GM23338 (cell line): ENCODE measurements at regions not wholly inside any gene's neighbourhood (a gene's known extent, or its start where the extent isn't known, plus 50 kb on each side); places are given as distances from the start of the nearest gene placed in this dataset.

Source experiments
- ATAC-seq: fragments of 200-7000 bp; cut with Tn5 transposase; 3 replicates; pipeline ENCODE4 v1.9.1; 2020
- DNase-seq: peaks from one replicate; pipeline ENCODE4 v3.0.0-alpha.2; 2015; ENCODE audit warnings: low spot score
- H2AFZ ChIP-seq: fragments of 200-600 bp; sonication (generic); 2 replicates; pipeline ENCODE4 v1.8.0; 2016; ENCODE audit warnings: antibody characterized with exemption, mild to moderate bottlenecking, moderate library complexity
- H3F3A ChIP-seq: fragments of 200-600 bp; sonication (generic); replicated peaks from 2 replicates; pipeline ENCODE4 v1.8.0; 2017; ENCODE audit warnings: antibody characterized with exemption, mixed run types, low read depth
- H3K27ac ChIP-seq: fragments of 200-600 bp; sonication (generic); 2 replicates; pipeline ENCODE4 v1.6.1; 2016; ENCODE audit warnings: low read depth
- H3K27me3 ChIP-seq: fragments of 200-600 bp; sonication (generic); 2 replicates; pipeline ENCODE4 v1.8.0; 2016; ENCODE audit warnings: mild to moderate bottlenecking, mixed run types, moderate library complexity; ENCODE audit not compliant: insufficient read depth
- H3K36me3 ChIP-seq: fragments of 200-600 bp; sonication (generic); 2 replicates; pipeline ENCODE4 v1.8.0; 2016; ENCODE audit warnings: mild to moderate bottlenecking; ENCODE audit not compliant: insufficient read depth
- H3K4me1 ChIP-seq: fragments of 200-600 bp; sonication (generic); 2 replicates; pipeline ENCODE4 v1.8.0; 2016; ENCODE audit warnings: mild to moderate bottlenecking, moderate library complexity; ENCODE audit not compliant: insufficient read depth
- H3K4me2 ChIP-seq: fragments of 200-600 bp; sonication (generic); 2 replicates; pipeline ENCODE4 v1.7.1; 2017; ENCODE audit warnings: mixed run types
- H3K4me3 ChIP-seq: fragments of 200-600 bp; sonication (generic); 2 replicates; pipeline ENCODE4 v1.6.1; 2016; ENCODE audit warnings: mixed run types
- H3K79me2 ChIP-seq: fragments of 200-600 bp; sonication (generic); replicated peaks from 2 replicates; pipeline ENCODE4 v1.8.0; 2017; ENCODE audit warnings: mild to moderate bottlenecking; ENCODE audit not compliant: insufficient read depth
- H3K9me2 ChIP-seq: fragments of 200-600 bp; sonication (generic); 2 replicates; pipeline ENCODE4 v1.8.0; 2017; ENCODE audit not compliant: insufficient read depth
- H4K20me1 ChIP-seq: fragments of 200-600 bp; sonication (generic); replicated peaks from 2 replicates; pipeline ENCODE4 v1.8.0; 2017; ENCODE audit warnings: mild to moderate bottlenecking; ENCODE audit not compliant: insufficient read depth
- H3K27ac Mint-ChIP-seq: 2 replicates; pipeline ENCODE4 v1.8.0; 2020; ENCODE audit warnings: inconsistent platforms, mild to moderate bottlenecking, moderate library complexity, mixed read lengths
- H3K27me3 Mint-ChIP-seq: 3 replicates; pipeline ENCODE4 v1.8.0; 2022; ENCODE audit warnings: low read depth, mild to moderate bottlenecking, moderate library complexity, mixed read lengths, inconsistent platforms; ENCODE audit not compliant: insufficient read depth, poor library complexity
- H3K36me3 Mint-ChIP-seq: 3 replicates; pipeline ENCODE4 v1.8.0; 2021; ENCODE audit warnings: low read depth, mild to moderate bottlenecking, inconsistent platforms, moderate library complexity, mixed read lengths
- H3K4me1 Mint-ChIP-seq: 3 replicates; pipeline ENCODE4 v1.8.0; 2020; ENCODE audit warnings: mild to moderate bottlenecking, inconsistent platforms, mixed read lengths
- H3K4me3 Mint-ChIP-seq: 3 replicates; pipeline ENCODE4 v1.8.0; 2021; ENCODE audit warnings: moderate library complexity, mild to moderate bottlenecking, inconsistent platforms, mixed read lengths
- H3K9me3 Mint-ChIP-seq: 3 replicates; pipeline ENCODE4 v1.8.0; 2020; ENCODE audit warnings: moderate library complexity, mild to moderate bottlenecking, inconsistent platforms, mixed read lengths
- CREB1 ChIP-seq: fragments of 250-450 bp; sonication (Bioruptor Pico); IDR thresholded peaks from 2 replicates; pipeline ENCODE4 v1.5.0; 2020; ENCODE audit warnings: low read depth, mild to moderate bottlenecking, moderate library complexity
- ETS1 ChIP-seq: IDR thresholded peaks from 2 replicates; pipeline ENCODE4 v1.6.1; 2016; ENCODE audit warnings: antibody characterized with exemption
- EZH2 ChIP-seq: fragments of 200-600 bp; sonication (generic); IDR thresholded peaks from one replicate; pipeline ENCODE4 v1.8.0; 2017; ENCODE audit warnings: antibody characterized with exemption, mild to moderate bottlenecking, low read depth; ENCODE audit not compliant: unreplicated experiment
- EZH2phosphoT487 ChIP-seq: fragments of 200-600 bp; sonication (generic); IDR thresholded peaks from one replicate; pipeline ENCODE4 v1.8.1; 2018; ENCODE audit warnings: antibody characterized with exemption; ENCODE audit not compliant: unreplicated experiment
- JUNB ChIP-seq: IDR thresholded peaks from one replicate; pipeline ENCODE4 v1.6.1; 2016; ENCODE audit warnings: antibody characterized with exemption; ENCODE audit not compliant: unreplicated experiment
- NANOG ChIP-seq: IDR thresholded peaks from 2 replicates; pipeline ENCODE4 v1.6.1; 2016; ENCODE audit warnings: antibody characterized with exemption, borderline replicate concordance
- POLR2AphosphoS5 ChIP-seq: IDR thresholded peaks from 2 replicates; pipeline ENCODE4 v1.6.1; 2016; ENCODE audit warnings: antibody characterized with exemption, low read depth
- REST ChIP-seq: IDR thresholded peaks from one replicate; pipeline ENCODE4 v1.6.1; 2018; ENCODE audit warnings: antibody characterized with exemption; ENCODE audit not compliant: unreplicated experiment
- STAT1 ChIP-seq: IDR thresholded peaks from one replicate; pipeline ENCODE4 v1.6.1; 2016; ENCODE audit warnings: antibody characterized with exemption; ENCODE audit not compliant: unreplicated experiment
- ZNF114 ChIP-seq: fragments of 250-450 bp; sonication (Bioruptor Pico); IDR thresholded peaks from 2 replicates; pipeline ENCODE4 v1.5.0; 2020; ENCODE audit warnings: mild to moderate bottlenecking, moderate library complexity
- ZNF331 ChIP-seq: fragments of 250-450 bp; sonication (Bioruptor Pico); IDR thresholded peaks from 2 replicates; pipeline ENCODE4 v1.5.0; 2020; ENCODE audit warnings: low read depth, mild to moderate bottlenecking, moderate library complexity
- TF ChIP-seq, protein P1 (sequence below): fragments of 250-450 bp; sonication (Bioruptor Pico); IDR thresholded peaks from 2 replicates; pipeline ENCODE4 v1.5.0; 2020; ENCODE audit warnings: mild to moderate bottlenecking, moderate library complexity
- TF ChIP-seq, protein P2 (sequence below), 2 experiments: fragments of 200-600 bp in 1 of 2; sonication (generic) in 1 of 2; conservative IDR thresholded peaks; 2 replicates each; pipeline versions ENCODE4 v1.5.1 to v1.6.1; 2016 to 2017; ENCODE audit warnings: antibody characterized with exemption in 2 of 2, low read depth in 2 of 2, mild to moderate bottlenecking in 2 of 2, moderate library complexity in 1 of 2

GRCh38 chr16:80441935-80442334 lies 98.9 kb upstream of the DYNLRB2 start:
- DNase-seq (no peak), ATAC-seq (no peak)
- H3K9me2 ChIP-seq: peaks cover 13% of the 10 kb centered on the region
- H3K4me2 ChIP-seq: no peak overlapping the region
- TF ChIP-seq CREB1 (no peak), POLR2AphosphoS5 (no peak), STAT1 (no peak), REST (no peak), NANOG (no peak), ETS1 (no peak), EZH2phosphoT487 (no peak), EZH2 (no peak), ZNF114 (CRISPR knock-in tag) (no peak), ZNF331 (CRISPR knock-in tag) (no peak), JUNB (no peak)
- TF ChIP-seq, protein P1, sequence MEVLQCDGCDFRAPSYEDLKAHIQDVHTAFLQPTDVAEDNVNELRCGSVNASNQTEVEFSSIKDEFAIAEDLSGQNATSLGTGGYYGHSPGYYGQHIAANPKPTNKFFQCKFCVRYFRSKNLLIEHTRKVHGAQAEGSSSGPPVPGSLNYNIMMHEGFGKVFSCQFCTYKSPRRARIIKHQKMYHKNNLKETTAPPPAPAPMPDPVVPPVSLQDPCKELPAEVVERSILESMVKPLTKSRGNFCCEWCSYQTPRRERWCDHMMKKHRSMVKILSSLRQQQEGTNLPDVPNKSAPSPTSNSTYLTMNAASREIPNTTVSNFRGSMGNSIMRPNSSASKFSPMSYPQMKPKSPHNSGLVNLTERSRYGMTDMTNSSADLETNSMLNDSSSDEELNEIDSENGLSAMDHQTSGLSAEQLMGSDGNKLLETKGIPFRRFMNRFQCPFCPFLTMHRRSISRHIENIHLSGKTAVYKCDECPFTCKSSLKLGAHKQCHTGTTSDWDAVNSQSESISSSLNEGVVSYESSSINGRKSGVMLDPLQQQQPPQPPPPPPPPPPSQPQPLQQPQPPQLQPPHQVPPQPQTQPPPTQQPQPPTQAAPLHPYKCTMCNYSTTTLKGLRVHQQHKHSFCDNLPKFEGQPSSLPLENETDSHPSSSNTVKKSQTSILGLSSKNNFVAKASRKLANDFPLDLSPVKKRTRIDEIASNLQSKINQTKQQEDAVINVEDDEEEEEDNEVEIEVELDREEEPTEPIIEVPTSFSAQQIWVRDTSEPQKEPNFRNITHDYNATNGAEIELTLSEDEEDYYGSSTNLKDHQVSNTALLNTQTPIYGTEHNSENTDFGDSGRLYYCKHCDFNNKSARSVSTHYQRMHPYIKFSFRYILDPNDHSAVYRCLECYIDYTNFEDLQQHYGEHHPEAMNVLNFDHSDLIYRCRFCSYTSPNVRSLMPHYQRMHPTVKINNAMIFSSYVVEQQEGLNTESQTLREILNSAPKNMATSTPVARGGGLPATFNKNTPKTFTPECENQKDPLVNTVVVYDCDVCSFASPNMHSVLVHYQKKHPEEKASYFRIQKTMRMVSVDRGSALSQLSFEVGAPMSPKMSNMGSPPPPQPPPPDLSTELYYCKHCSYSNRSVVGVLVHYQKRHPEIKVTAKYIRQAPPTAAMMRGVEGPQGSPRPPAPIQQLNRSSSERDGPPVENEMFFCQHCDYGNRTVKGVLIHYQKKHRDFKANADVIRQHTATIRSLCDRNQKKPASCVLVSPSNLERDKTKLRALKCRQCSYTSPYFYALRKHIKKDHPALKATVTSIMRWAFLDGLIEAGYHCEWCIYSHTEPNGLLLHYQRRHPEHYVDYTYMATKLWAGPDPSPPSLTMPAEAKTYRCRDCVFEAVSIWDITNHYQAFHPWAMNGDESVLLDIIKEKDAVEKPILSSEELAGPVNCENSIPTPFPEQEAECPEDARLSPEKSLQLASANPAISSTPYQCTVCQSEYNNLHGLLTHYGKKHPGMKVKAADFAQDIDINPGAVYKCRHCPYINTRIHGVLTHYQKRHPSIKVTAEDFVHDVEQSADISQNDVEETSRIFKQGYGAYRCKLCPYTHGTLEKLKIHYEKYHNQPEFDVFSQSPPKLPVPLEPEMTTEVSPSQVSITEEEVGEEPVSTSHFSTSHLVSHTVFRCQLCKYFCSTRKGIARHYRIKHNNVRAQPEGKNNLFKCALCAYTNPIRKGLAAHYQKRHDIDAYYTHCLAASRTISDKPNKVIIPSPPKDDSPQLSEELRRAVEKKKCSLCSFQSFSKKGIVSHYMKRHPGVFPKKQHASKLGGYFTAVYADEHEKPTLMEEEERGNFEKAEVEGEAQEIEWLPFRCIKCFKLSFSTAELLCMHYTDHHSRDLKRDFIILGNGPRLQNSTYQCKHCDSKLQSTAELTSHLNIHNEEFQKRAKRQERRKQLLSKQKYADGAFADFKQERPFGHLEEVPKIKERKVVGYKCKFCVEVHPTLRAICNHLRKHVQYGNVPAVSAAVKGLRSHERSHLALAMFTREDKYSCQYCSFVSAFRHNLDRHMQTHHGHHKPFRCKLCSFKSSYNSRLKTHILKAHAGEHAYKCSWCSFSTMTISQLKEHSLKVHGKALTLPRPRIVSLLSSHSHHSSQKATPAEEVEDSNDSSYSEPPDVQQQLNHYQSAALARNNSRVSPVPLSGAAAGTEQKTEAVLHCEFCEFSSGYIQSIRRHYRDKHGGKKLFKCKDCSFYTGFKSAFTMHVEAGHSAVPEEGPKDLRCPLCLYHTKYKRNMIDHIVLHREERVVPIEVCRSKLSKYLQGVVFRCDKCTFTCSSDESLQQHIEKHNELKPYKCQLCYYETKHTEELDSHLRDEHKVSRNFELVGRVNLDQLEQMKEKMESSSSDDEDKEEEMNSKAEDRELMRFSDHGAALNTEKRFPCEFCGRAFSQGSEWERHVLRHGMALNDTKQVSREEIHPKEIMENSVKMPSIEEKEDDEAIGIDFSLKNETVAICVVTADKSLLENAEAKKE (CRISPR knock-in tag): no peak
- TF ChIP-seq, protein P2, sequence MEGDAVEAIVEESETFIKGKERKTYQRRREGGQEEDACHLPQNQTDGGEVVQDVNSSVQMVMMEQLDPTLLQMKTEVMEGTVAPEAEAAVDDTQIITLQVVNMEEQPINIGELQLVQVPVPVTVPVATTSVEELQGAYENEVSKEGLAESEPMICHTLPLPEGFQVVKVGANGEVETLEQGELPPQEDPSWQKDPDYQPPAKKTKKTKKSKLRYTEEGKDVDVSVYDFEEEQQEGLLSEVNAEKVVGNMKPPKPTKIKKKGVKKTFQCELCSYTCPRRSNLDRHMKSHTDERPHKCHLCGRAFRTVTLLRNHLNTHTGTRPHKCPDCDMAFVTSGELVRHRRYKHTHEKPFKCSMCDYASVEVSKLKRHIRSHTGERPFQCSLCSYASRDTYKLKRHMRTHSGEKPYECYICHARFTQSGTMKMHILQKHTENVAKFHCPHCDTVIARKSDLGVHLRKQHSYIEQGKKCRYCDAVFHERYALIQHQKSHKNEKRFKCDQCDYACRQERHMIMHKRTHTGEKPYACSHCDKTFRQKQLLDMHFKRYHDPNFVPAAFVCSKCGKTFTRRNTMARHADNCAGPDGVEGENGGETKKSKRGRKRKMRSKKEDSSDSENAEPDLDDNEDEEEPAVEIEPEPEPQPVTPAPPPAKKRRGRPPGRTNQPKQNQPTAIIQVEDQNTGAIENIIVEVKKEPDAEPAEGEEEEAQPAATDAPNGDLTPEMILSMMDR (conservative IDR thresholded peaks at IDR 0.05; ENCODE audit: low read depth in 2 of 2): no peak
- no peaks in the 10 kb centered on the region for H4K20me1 ChIP-seq
- H3K4me3 Mint-ChIP-seq: no peak overlapping the region
- no peak overlapping the region for H3K27ac Mint-ChIP-seq
- H3F3A ChIP-seq: no peaks in the 10 kb centered on the region
- H3K9me3 Mint-ChIP-seq: no peaks in the 10 kb centered on the region
- H3K4me1 Mint-ChIP-seq: peaks cover 2% of the 10 kb centered on the region; the same call in 1 of the 3 replicates
- H2AFZ ChIP-seq: no peak overlapping the region
- no peak overlapping the region for H3K4me3 ChIP-seq
- H3K36me3 Mint-ChIP-seq: no peaks in the 10 kb centered on the region
- no peaks in the 10 kb centered on the region for H3K36me3 ChIP-seq
- H3K27ac ChIP-seq: no peak overlapping the region
- H3K79me2 ChIP-seq: no peaks in the 10 kb centered on the region
- H3K4me1 ChIP-seq: no peaks in the 10 kb centered on the region
- no peaks in the 10 kb centered on the region for H3K27me3 ChIP-seq
- H3K27me3 Mint-ChIP-seq: no peaks in the 10 kb centered on the region
